ENCODE measurements at regions not wholly inside any gene's neighbourhood (a gene's known extent, or its start where the extent isn't known, plus 50 kb on each side); places are given as distances from the start of the nearest gene placed in this dataset.

- Histone ChIP-seq H3K4me3 (ENCODE audit: low read depth, low read length) (no peak overlapping the region), H3K27me3 (ENCODE audit: control insufficient read depth, insufficient read depth, low read length) (no peaks in the 10 kb centered on the region), H3K4me1 (ENCODE audit: control insufficient read depth, insufficient read depth, low read length) (no peaks in the 10 kb centered on the region), H3K9me3 (ENCODE audit: control insufficient read depth, insufficient read depth, low read depth, low read length) (no peaks in the 10 kb centered on the region), H3K36me3 (ENCODE audit: control insufficient read depth, insufficient read depth, low read length) (no peaks in the 10 kb centered on the region), H3K27ac (ENCODE audit: low read depth, low read length) (no peak overlapping the region), H3K9ac (ENCODE audit: low read length) (no peak overlapping the region)
Measured at GRCh38 chr21:35237287-35237686, 188.2 kb upstream of the RUNX1 start.

- Histone ChIP-seq H3K4me3 (ENCODE audit: low read depth, low read length) (no peak overlapping the region), H3K27ac (ENCODE audit: low read depth, low read length) (no peak overlapping the region), H3K27me3 (ENCODE audit: control insufficient read depth, insufficient read depth, low read length) (no peaks in the 10 kb centered on the region), H3K36me3 (ENCODE audit: control insufficient read depth, insufficient read depth, low read length) (no peaks in the 10 kb centered on the region), H3K9ac (ENCODE audit: low read length) (no peak overlapping the region), H3K4me1 (ENCODE audit: control insufficient read depth, insufficient read depth, low read length) (no peaks in the 10 kb centered on the region), H3K9me3 (ENCODE audit: control insufficient read depth, insufficient read depth, low read depth, low read length) (no peaks in the 10 kb centered on the region)
Measured at GRCh38 chr21:35236090-35236489, 187.0 kb upstream of the RUNX1 start.

- Histone ChIP-seq H3K27ac (ENCODE audit: low read depth, low read length) (no peak overlapping the region), H3K9me3 (ENCODE audit: control insufficient read depth, insufficient read depth, low read depth, low read length) (no peaks in the 10 kb centered on the region), H3K9ac (ENCODE audit: low read length) (no peak overlapping the region), H3K36me3 (ENCODE audit: control insufficient read depth, insufficient read depth, low read length) (no peaks in the 10 kb centered on the region), H3K4me3 (ENCODE audit: low read depth, low read length) (no peak overlapping the region), H3K27me3 (ENCODE audit: control insufficient read depth, insufficient read depth, low read length) (no peaks in the 10 kb centered on the region), H3K4me1 (ENCODE audit: control insufficient read depth, insufficient read depth, low read length) (no peaks in the 10 kb centered on the region)
Measured at GRCh38 chr21:35234725-35235124, 185.6 kb upstream of the RUNX1 start.

DNA sequence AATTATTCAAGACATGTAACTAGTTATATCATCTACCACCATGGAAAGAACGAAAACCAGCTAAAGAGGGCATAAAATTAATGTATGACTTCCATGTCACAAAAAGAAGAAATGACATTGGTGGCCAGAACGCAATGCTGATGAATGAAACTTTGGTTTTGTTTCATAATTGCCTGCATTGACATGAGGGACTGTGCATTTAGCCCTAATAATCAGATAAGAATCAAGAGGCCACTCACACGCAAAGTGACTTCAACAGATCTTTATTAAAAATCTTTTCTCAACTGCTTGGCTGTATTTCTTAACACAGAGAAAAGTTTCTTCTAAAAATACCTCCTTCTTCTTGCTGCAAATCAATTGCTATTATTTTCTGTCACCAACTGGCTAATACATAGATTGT lies 184.7 kb upstream of the RUNX1 start:
- Histone ChIP-seq H3K9ac (ENCODE audit: low read length) (no peak overlapping the region), H3K9me3 (ENCODE audit: control insufficient read depth, insufficient read depth, low read depth, low read length) (no peaks in the 10 kb centered on the region), H3K27ac (ENCODE audit: low read depth, low read length) (no peak overlapping the region), H3K4me3 (ENCODE audit: low read depth, low read length) (no peak overlapping the region), H3K4me1 (ENCODE audit: control insufficient read depth, insufficient read depth, low read length) (no peaks in the 10 kb centered on the region), H3K27me3 (ENCODE audit: control insufficient read depth, insufficient read depth, low read length) (no peaks in the 10 kb centered on the region), H3K36me3 (ENCODE audit: control insufficient read depth, insufficient read depth, low read length) (no peaks in the 10 kb centered on the region)

DNA sequence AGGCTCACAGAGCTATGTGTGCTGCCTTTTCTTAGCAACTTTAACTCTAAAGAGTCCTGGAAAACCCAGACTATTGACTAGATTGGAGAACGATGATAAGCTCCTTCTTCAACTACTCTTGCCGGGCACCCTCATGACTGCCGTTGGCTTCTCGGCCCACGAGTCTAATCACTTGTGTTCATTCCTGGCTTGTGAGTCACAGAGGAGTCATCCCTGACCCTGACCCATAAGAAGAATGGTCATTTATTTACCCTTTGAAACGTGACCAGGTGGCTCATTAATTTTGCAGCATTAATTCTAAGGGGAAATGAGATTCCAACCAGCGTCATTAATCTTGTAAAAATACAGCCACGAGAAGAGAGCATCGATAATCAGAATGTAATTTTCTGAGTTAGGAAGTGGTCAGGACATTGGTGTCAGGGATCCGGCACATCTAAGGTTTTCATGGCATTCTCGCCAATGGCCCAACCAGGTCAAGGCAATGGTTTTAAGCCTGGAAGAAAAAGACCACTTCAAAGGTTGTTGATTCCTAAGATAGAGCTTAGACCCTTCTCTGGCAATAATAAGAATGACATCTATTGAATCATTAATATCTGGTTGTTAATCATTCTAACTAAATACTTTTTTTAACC lies 183.6 kb upstream of the RUNX1 start:
- Histone ChIP-seq H3K27me3 (ENCODE audit: control insufficient read depth, insufficient read depth, low read length) (no peaks in the 10 kb centered on the region), H3K27ac (ENCODE audit: low read depth, low read length) (no peak overlapping the region), H3K4me1 (ENCODE audit: control insufficient read depth, insufficient read depth, low read length) (peaks cover 2% of the 10 kb centered on the region)

GRCh38 chr21:35231090-35231489 lies 182.0 kb upstream of the RUNX1 start:
- Histone ChIP-seq H3K9me3 (ENCODE audit: control insufficient read depth, insufficient read depth, low read depth, low read length) (no peaks in the 10 kb centered on the region), H3K9ac (ENCODE audit: low read length) (no peak overlapping the region), H3K27me3 (ENCODE audit: control insufficient read depth, insufficient read depth, low read length) (no peaks in the 10 kb centered on the region), H3K27ac (ENCODE audit: low read depth, low read length) (no peak overlapping the region), H3K4me1 (ENCODE audit: control insufficient read depth, insufficient read depth, low read length) (peaks cover 17% of the 10 kb centered on the region), H3K4me3 (ENCODE audit: low read depth, low read length) (no peak overlapping the region), H3K36me3 (ENCODE audit: control insufficient read depth, insufficient read depth, low read length) (no peaks in the 10 kb centered on the region)

More for the DNA sequence above, 183.6 kb upstream of the RUNX1 start:
- Histone ChIP-seq H3K4me3 (ENCODE audit: low read depth, low read length) (no peak overlapping the region), H3K36me3 (ENCODE audit: control insufficient read depth, insufficient read depth, low read length) (no peaks in the 10 kb centered on the region), H3K9me3 (ENCODE audit: control insufficient read depth, insufficient read depth, low read depth, low read length) (no peaks in the 10 kb centered on the region), H3K9ac (ENCODE audit: low read length) (no peak overlapping the region)

DNA sequence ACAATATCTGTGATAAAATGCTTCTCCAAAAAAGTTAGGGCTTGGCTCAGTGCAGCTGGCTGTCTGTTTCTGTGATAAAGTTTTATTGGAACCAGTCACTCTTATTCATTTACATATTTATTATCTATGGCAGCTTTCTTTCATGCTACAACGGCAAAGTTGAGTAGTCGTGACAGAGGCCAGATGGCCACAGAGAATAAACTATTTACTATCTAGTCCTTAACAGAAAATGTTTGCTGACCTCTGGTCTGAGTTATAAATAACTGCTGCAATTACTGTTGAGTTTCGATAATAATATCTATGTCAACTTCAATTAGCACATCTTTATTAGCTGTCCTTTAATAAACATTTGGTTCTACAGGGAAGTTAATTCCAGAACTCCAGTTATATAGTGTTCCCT lies 180.2 kb upstream of the RUNX1 start:
- Histone ChIP-seq H3K27me3 (ENCODE audit: control insufficient read depth, insufficient read depth, low read length) (no peaks in the 10 kb centered on the region), H3K4me3 (ENCODE audit: low read depth, low read length) (no peak overlapping the region), H3K9ac (ENCODE audit: low read length) (no peak overlapping the region), H3K9me3 (ENCODE audit: control insufficient read depth, insufficient read depth, low read depth, low read length) (no peaks in the 10 kb centered on the region), H3K4me1 (ENCODE audit: control insufficient read depth, insufficient read depth, low read length) (peaks cover 22% of the 10 kb centered on the region), H3K36me3 (ENCODE audit: control insufficient read depth, insufficient read depth, low read length) (no peaks in the 10 kb centered on the region), H3K27ac (ENCODE audit: low read depth, low read length) (no peak overlapping the region)

GRCh38 chr21:35227786-35228185 lies 178.7 kb upstream of the RUNX1 start:
- H3K4me1 ChIP-seq (ENCODE audit: control insufficient read depth, insufficient read depth, low read length), result peaks cover 22% of the 10 kb centered on the region
- no peaks in the 10 kb centered on the region for H3K27me3 ChIP-seq (ENCODE audit: control insufficient read depth, insufficient read depth, low read length)
- no peak overlapping the region for H3K4me3 ChIP-seq (ENCODE audit: low read depth, low read length)
- H3K36me3 ChIP-seq (ENCODE audit: control insufficient read depth, insufficient read depth, low read length), result no peaks in the 10 kb centered on the region
- no peak overlapping the region for H3K27ac ChIP-seq (ENCODE audit: low read depth, low read length)
- no peaks in the 10 kb centered on the region for H3K9me3 ChIP-seq (ENCODE audit: control insufficient read depth, insufficient read depth, low read depth, low read length)
- H3K9ac ChIP-seq (ENCODE audit: low read length), result no peak overlapping the region

DNA sequence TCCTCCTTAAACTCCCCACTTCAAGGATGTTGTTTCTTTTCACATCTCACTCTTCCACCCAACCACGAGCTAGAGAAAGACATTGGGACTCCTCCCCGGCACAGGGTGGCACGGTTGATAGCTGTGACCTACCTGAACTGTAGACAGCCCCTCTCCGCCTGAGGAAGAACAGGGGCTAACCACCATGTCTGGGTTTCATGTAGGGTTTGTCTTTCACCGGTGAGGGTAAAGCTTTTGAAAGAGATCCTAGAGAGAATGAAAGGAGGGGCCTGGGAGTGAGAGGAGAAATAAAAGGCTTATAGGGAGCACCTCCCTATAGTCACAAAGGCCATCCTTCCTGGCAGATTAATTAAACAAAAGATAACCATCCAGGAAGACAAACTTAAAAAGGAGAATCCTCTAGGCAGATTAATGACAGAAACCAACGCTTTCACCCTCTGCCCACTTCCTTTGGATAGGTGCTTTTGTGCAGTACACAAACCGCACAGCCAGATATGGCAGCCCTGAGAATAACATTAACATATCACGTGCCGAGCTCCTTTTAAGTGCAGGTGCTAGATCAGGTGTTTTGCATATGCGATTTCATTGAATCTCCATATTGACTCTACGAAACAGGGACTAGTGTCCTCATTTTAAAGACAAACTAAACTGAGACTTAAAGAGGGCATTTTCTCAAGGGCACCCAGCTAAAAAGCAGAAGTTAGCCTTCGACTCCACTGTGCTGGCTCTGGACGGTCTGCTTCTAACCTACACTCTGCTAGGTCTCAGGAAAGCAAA lies 178.1 kb upstream of the RUNX1 start:
- Histone ChIP-seq H3K9me3 (ENCODE audit: control insufficient read depth, insufficient read depth, low read depth, low read length) (no peaks in the 10 kb centered on the region), H3K4me1 (ENCODE audit: control insufficient read depth, insufficient read depth, low read length) (peaks cover 22% of the 10 kb centered on the region), H3K4me3 (ENCODE audit: low read depth, low read length) (no peak overlapping the region), H3K36me3 (ENCODE audit: control insufficient read depth, insufficient read depth, low read length) (no peaks in the 10 kb centered on the region), H3K27me3 (ENCODE audit: control insufficient read depth, insufficient read depth, low read length) (no peaks in the 10 kb centered on the region), H3K9ac (ENCODE audit: low read length) (no peak overlapping the region), H3K27ac (ENCODE audit: low read depth, low read length) (no peak overlapping the region)

DNA sequence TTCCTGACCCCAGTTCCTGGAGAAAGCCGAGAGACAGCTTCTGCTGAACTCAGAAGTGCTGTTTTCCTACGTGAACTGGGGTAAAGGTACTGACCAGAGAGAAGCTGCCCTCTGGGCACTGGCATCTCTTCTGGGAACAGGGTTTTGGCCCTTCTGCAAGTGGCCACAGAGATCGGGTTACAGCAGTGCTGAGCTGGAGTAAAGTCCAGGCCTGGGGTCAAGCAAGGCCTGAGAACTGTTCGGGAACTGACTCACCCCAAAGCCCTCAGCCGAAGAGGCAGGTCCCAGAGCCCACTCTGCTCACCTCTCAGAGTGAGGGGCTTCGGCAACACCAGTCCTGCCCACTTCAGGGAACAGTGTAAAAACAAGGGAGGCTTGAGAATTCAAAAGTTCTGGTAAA lies 177.2 kb upstream of the RUNX1 start:
- no peak overlapping the region for H3K27ac ChIP-seq (ENCODE audit: low read depth, low read length)
- H3K36me3 ChIP-seq (ENCODE audit: control insufficient read depth, insufficient read depth, low read length), result no peaks in the 10 kb centered on the region
- H3K27me3 ChIP-seq (ENCODE audit: control insufficient read depth, insufficient read depth, low read length), result no peaks in the 10 kb centered on the region
- no peaks in the 10 kb centered on the region for H3K9me3 ChIP-seq (ENCODE audit: control insufficient read depth, insufficient read depth, low read depth, low read length)
- H3K4me3 ChIP-seq (ENCODE audit: low read depth, low read length), result no peak overlapping the region
- peaks cover 22% of the 10 kb centered on the region for H3K4me1 ChIP-seq (ENCODE audit: control insufficient read depth, insufficient read depth, low read length)
- no peak overlapping the region for H3K9ac ChIP-seq (ENCODE audit: low read length)

- Histone ChIP-seq H3K4me1 (ENCODE audit: control insufficient read depth, insufficient read depth, low read length) (peaks cover 22% of the 10 kb centered on the region), H3K9ac (ENCODE audit: low read length) (no peak overlapping the region), H3K9me3 (ENCODE audit: control insufficient read depth, insufficient read depth, low read depth, low read length) (no peaks in the 10 kb centered on the region), H3K36me3 (ENCODE audit: control insufficient read depth, insufficient read depth, low read length) (no peaks in the 10 kb centered on the region), H3K27ac (ENCODE audit: low read depth, low read length) (no peak overlapping the region), H3K4me3 (ENCODE audit: low read depth, low read length) (no peak overlapping the region), H3K27me3 (ENCODE audit: control insufficient read depth, insufficient read depth, low read length) (no peaks in the 10 kb centered on the region)
Measured at GRCh38 chr21:35225573-35225972, 176.5 kb upstream of the RUNX1 start.
